IMR-90 (cell line): ENCODE measurements at regions not wholly inside any gene's neighbourhood (a gene's known extent, or its start where the extent isn't known, plus 50 kb on each side); places are given as distances from the start of the nearest gene placed in this dataset.

Experiments
- ATAC-seq: fragments of 200-7000 bp; cut with Tn5 transposase; 2 replicates; pipeline ENCODE4 v1.9.1; 2020; ENCODE audit warnings: low read depth, mild to moderate bottlenecking, moderate library complexity
- BruUV-seq: library from RNA; stranded (reverse); fragments of 400-500 nt; replicated peaks from 2 replicates; lab custom pipeline; 2021; lab: Mats Ljungman, UMichigan
- CTCF ChIA-PET: fragments of 300-600 bp; formaldehyde crosslinking; extraction: SDS; loops from one replicate; lab custom pipeline; 2021; ENCODE audit warnings: antibody characterized with exemption; lab: Yijun Ruan, JAX
- POLR2A ChIA-PET: fragments of 300-600 bp; sonication (Branson Sonifier 250); formaldehyde crosslinking; loops from one replicate; lab custom pipeline; 2022; ENCODE audit warnings: antibody characterized with exemption; ENCODE audit not compliant: unreplicated experiment; lab: Charles Lee
- DNase-seq: peaks from one replicate; pipeline ENCODE4 v3.0.0; 2013
- H2AFZ ChIP-seq: replicated peaks from 2 replicates; pipeline ENCODE3; 2013; ENCODE audit warnings: low read length, mild to moderate bottlenecking; ENCODE audit not compliant: poor library complexity
- H2AK5ac ChIP-seq: 2 replicates; pipeline ENCODE4 v1.6.1; 2013; ENCODE audit warnings: low read depth, low read length, inconsistent platforms
- H2AK9ac ChIP-seq: replicated peaks from 2 replicates; pipeline ENCODE3; 2013; ENCODE audit warnings: mild to moderate bottlenecking, low read depth, low read length, moderate library complexity; ENCODE audit not compliant: poor library complexity
- H2BK120ac ChIP-seq: 2 replicates; pipeline ENCODE4 v1.6.1; 2013; ENCODE audit warnings: low read depth, low read length, inconsistent platforms
- H2BK15ac ChIP-seq: 3 replicates; pipeline ENCODE4 v1.6.1; 2013; ENCODE audit warnings: low read depth, low read length, inconsistent platforms
- H2BK20ac ChIP-seq: 2 replicates; pipeline ENCODE4 v1.6.1; 2013; ENCODE audit warnings: low read depth, mild to moderate bottlenecking, inconsistent platforms, low read length, moderate library complexity
- H2BK5ac ChIP-seq: 2 replicates; pipeline ENCODE4 v1.6.1; 2013; ENCODE audit warnings: mild to moderate bottlenecking, low read depth, low read length, inconsistent platforms; ENCODE audit not compliant: poor library complexity, severe bottlenecking
- H3K14ac ChIP-seq: replicated peaks from 2 replicates; pipeline ENCODE4 v1.6.1; 2013; ENCODE audit warnings: low read depth, low read length, inconsistent platforms
- H3K18ac ChIP-seq: 2 replicates; pipeline ENCODE4 v1.6.1; 2013; ENCODE audit warnings: low read depth, low read length, control low read depth
- H3K23ac ChIP-seq: 2 replicates; pipeline ENCODE4 v1.6.1; 2013; ENCODE audit warnings: low read depth, low read length, inconsistent platforms
- H3K27ac ChIP-seq: 2 replicates; pipeline ENCODE4 v1.5.1; 2013; ENCODE audit warnings: mild to moderate bottlenecking, control low read depth, low read length; ENCODE audit not compliant: insufficient read depth
- H3K27me3 ChIP-seq: 2 replicates; pipeline ENCODE4 v1.6.1; 2013; ENCODE audit warnings: low read length; ENCODE audit not compliant: control insufficient read depth, insufficient read depth
- H3K36me3 ChIP-seq: 2 replicates; pipeline ENCODE4 v1.6.1; 2013; ENCODE audit warnings: low read length, mixed read lengths; ENCODE audit not compliant: control insufficient read depth, insufficient read depth
- H3K4ac ChIP-seq: 2 replicates; pipeline ENCODE4 v1.6.1; 2013; ENCODE audit warnings: low read depth, low read length, inconsistent platforms
- H3K4me1 ChIP-seq: 2 replicates; pipeline ENCODE4 v1.6.1; 2013; ENCODE audit warnings: low read length, mixed read lengths; ENCODE audit not compliant: control insufficient read depth, insufficient read depth
- H3K4me2 ChIP-seq: 2 replicates; pipeline ENCODE4 v1.6.1; 2013; ENCODE audit warnings: low read depth, mild to moderate bottlenecking, control low read depth, low read length, moderate library complexity
- H3K4me3 ChIP-seq: 2 replicates; pipeline ENCODE4 v1.5.1; 2013; ENCODE audit warnings: low read depth, mild to moderate bottlenecking, control low read depth, low read length, moderate library complexity; ENCODE audit not compliant: insufficient read depth
- H3K56ac ChIP-seq: 2 replicates; pipeline ENCODE4 v1.6.1; 2013; ENCODE audit warnings: low read length, inconsistent platforms; ENCODE audit not compliant: insufficient read depth; ENCODE audit errors: extremely low read depth
- H3K79me1 ChIP-seq, 2 experiments: 2 replicates each; pipeline ENCODE4 v1.6.1; 2013; ENCODE audit warnings: low read length in 2 of 2, inconsistent platforms in 1 of 2, low read depth in 1 of 2
- H3K9ac ChIP-seq: 2 replicates; pipeline ENCODE4 v1.6.1; 2013; ENCODE audit warnings: low read depth, low read length, control low read depth
- H3K9me1 ChIP-seq: 2 replicates; pipeline ENCODE4 v1.6.1; 2013; ENCODE audit warnings: low read length, inconsistent platforms; ENCODE audit not compliant: insufficient read depth
- H3K9me3 ChIP-seq: 2 replicates; pipeline ENCODE4 v1.6.1; 2013; ENCODE audit warnings: low read length; ENCODE audit not compliant: control insufficient read depth, insufficient read depth
- H4K20me1 ChIP-seq: 2 replicates; pipeline ENCODE4 v1.6.1; 2013; ENCODE audit warnings: low read length, inconsistent platforms; ENCODE audit not compliant: insufficient read depth
- H4K5ac ChIP-seq: 2 replicates; pipeline ENCODE4 v1.6.1; 2013; ENCODE audit warnings: mild to moderate bottlenecking, low read depth, low read length, control low read depth
- H4K8ac ChIP-seq, 2 experiments: 2 replicates each; pipeline ENCODE4 v1.6.1; 2013; ENCODE audit warnings: low read depth in 2 of 2, low read length in 2 of 2, control low read depth in 1 of 2, inconsistent platforms in 1 of 2
- H4K91ac ChIP-seq: 2 replicates; pipeline ENCODE4 v1.6.1; 2013; ENCODE audit warnings: low read depth, low read length, inconsistent platforms; ENCODE audit not compliant: insufficient read depth
- CEBPB ChIP-seq: IDR thresholded peaks from 2 replicates; pipeline ENCODE4 v1.6.1; 2012; ENCODE audit warnings: low read depth, low read length, improper control_type of control experiment
- CHD1 ChIP-seq: IDR thresholded peaks from 2 replicates; pipeline ENCODE4 v1.6.1; 2012; ENCODE audit warnings: low read depth, low read length, improper control_type of control experiment
- FOS ChIP-seq: fragments of 150-350 bp; IDR thresholded peaks from 2 replicates; pipeline ENCODE4 v1.6.1; 2016; ENCODE audit warnings: low read depth, low read length
- MAZ ChIP-seq: IDR thresholded peaks from 2 replicates; pipeline ENCODE4 v1.6.1; 2012; ENCODE audit warnings: low read depth, mild to moderate bottlenecking, low read length, improper control_type of control experiment, moderate library complexity, borderline replicate concordance
- RFX5 ChIP-seq: IDR thresholded peaks from 2 replicates; pipeline ENCODE4 v1.8.0; 2012; ENCODE audit warnings: low read depth, mild to moderate bottlenecking, low read length, moderate library complexity
- WGBS, 2 experiments: methylation state at CpG; one replicate each; pipeline versions ENCODE4 v1.1.5 to v1.1.7; 2013; ENCODE audit warnings: missing lambda C conversion rate in 2 of 2; ENCODE audit not compliant: insufficient read length in 1 of 2; ENCODE audit errors: extremely low coverage in 2 of 2; 5-methylcytosine and 5-hydroxymethylcytosine counted together
- dilution Hi-C: fragments of 300-500 bp; cut with HindIII; formaldehyde crosslinking; loops from one replicate; pipeline ENCODE4 v1.14.3; 2018; ENCODE audit warnings: low sequenced_read_pairs; ENCODE audit not compliant: unreplicated experiment
- in situ Hi-C: fragments of 300-500 bp; cut with MboI; formaldehyde crosslinking; loops from 3 replicates; pipeline ENCODE4 v1.14.3; 2019; ENCODE audit warnings: low sequenced_read_pairs, inconsistent platforms, mixed read lengths
- intact Hi-C: fragments of 100-400 bp; cut with micrococcal nuclease; formaldehyde crosslinking; loops from 2 replicates; pipeline ENCODE4 v1.10.0; 2022
- TF ChIP-seq, protein P1 (sequence below): fragments of 150-350 bp; IDR thresholded peaks from 2 replicates; pipeline ENCODE4 v1.6.1; 2017; ENCODE audit warnings: mild to moderate bottlenecking, antibody characterized with exemption, low read length, low read depth

DNA sequence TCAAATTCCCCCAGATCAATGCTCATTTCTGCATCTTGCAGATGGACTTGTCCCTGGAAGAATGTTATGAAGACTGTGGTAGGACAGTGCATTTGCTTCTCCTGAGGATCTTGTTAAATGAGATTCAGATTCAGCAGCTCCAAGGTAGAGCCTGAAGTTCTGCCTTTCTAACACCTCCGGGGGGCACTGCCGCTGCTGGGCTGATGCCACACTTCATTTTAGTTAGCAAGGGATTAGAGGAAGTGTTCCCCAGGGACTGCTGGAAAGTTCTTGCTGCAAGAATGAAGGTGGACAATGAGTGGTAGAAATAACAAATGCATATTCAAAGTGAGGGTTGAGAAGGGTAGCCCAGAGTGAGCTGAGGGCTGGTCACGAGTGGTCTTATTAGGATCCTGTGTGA lies 434.3 kb upstream of the AKR1E2 start:
- no peak overlapping the region for H2BK20ac ChIP-seq
- POLR2A ChIA-PET: no interaction called here
- no peaks in the 10 kb centered on the region for H4K20me1 ChIP-seq
- WGBS, 2 experiments: 100% methylated on average over 1 of the region's 3 CpGs; no CpG with 5 or more reads in 1 of the 2 experiments
- H2BK5ac ChIP-seq: no peak overlapping the region
- no TSS peak for BruUV-seq
- H3K27me3 ChIP-seq: no peaks in the 10 kb centered on the region
- H3K23ac ChIP-seq: no peak overlapping the region
- H2BK120ac ChIP-seq: no peak overlapping the region
- TF ChIP-seq RFX5 (no peak), MAZ (no peak), CHD1 (no peak), CEBPB (no peak), FOS (no peak)
- TF ChIP-seq, protein P1, sequence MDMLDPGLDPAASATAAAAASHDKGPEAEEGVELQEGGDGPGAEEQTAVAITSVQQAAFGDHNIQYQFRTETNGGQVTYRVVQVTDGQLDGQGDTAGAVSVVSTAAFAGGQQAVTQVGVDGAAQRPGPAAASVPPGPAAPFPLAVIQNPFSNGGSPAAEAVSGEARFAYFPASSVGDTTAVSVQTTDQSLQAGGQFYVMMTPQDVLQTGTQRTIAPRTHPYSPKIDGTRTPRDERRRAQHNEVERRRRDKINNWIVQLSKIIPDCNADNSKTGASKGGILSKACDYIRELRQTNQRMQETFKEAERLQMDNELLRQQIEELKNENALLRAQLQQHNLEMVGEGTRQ: no peak
- no peak for ATAC-seq
- DNase-seq: no peak
- H3K18ac ChIP-seq: no peak overlapping the region
- in situ Hi-C loops (no loop called here), dilution Hi-C loops (no loop called here), intact Hi-C loops (no loop called here)
- no peak overlapping the region for H3K4me3 ChIP-seq
- H2AFZ ChIP-seq: no peak overlapping the region
- H3K9ac ChIP-seq: no peak overlapping the region
- no peaks in the 10 kb centered on the region for H3K79me1 ChIP-seq
- CTCF ChIA-PET: no interaction called here
- no peak overlapping the region for H2AK9ac ChIP-seq
- H3K56ac ChIP-seq: no peak overlapping the region
- H4K91ac ChIP-seq: no peak overlapping the region
- no peak overlapping the region for H2BK15ac ChIP-seq
- H3K14ac ChIP-seq: no peak overlapping the region
- H4K5ac ChIP-seq: no peak overlapping the region
- no peaks in the 10 kb centered on the region for H3K36me3 ChIP-seq
- H3K4me1 ChIP-seq: no peaks in the 10 kb centered on the region
- H3K9me3 ChIP-seq: no peaks in the 10 kb centered on the region
- no peak overlapping the region for H3K27ac ChIP-seq
- no peak overlapping the region for H4K8ac ChIP-seq
- no peaks in the 10 kb centered on the region for H3K9me1 ChIP-seq
- H3K4me2 ChIP-seq: no peak overlapping the region
- H3K4ac ChIP-seq: no peak overlapping the region
- no peak overlapping the region for H2AK5ac ChIP-seq
